ENCODE measurements at regions not wholly inside any gene's neighbourhood (a gene's known extent, or its start where the extent isn't known, plus 50 kb on each side); places are given as distances from the start of the nearest gene placed in this dataset.

DNA sequence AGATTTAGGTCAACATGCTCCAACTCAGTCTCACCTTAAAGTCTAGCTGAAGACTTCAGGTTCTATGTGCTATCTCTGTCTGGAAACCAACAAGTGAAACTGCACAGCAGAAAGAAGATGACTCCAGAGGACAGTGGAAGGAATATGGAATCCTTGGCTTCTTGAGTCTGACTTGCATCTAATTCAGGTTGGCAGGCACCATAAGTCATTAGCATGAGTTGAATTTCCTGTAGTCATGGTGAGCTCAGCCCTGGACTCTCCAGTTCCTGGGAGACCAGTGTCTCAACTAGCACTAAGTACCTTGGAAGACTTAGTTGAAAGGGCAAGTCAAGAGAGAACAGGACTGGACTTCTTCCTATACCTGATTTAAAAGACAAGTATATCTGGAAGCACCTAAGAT is 129.7 kb downstream of the DTWD1 start:
- no peak for TF ChIP-seq CREB1 (IDR thresholded peaks at IDR 0.05; ENCODE audit: low read depth)
- no peak for TF ChIP-seq MAX (IDR thresholded peaks at IDR 0.05)
- no peak for TF ChIP-seq USF1 (IDR thresholded peaks at IDR 0.05)

DNA sequence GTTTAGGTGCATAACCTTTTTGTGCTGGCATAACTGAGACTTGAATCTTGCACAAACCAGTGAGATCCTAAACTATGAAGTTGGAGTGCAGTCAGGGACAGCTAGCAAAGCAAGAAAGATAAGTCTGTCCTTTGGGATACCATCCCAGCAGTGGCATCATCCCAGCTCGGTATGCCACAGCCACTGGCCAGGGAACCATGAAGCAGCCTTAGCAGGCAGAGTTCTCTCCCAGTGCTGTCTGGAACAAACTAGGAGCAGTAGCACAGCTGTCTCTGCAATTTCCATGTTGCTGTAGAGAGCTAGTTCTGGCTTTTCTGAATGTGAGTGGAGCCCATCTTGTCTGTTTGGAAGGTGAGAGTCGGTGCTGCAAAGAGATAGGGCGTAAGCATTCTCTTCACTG is 130.3 kb downstream of the DTWD1 start:
- TF ChIP-seq NFIC (IDR thresholded peaks at IDR 0.05) (no peak), ZBTB7A (IDR thresholded peaks at IDR 0.05; ENCODE audit: low read depth) (no peak), RAD21 (IDR thresholded peaks at IDR 0.05; ENCODE audit: low read depth) (no peak), MAX (IDR thresholded peaks at IDR 0.05) (no peak), EGR1 (IDR thresholded peaks at IDR 0.05) (no peak), CEBPB (IDR thresholded peaks at IDR 0.05) (no peak), FOXM1 (IDR thresholded peaks at IDR 0.05; ENCODE audit: borderline replicate concordance, low read depth) (no peak), REST (IDR thresholded peaks at IDR 0.05; ENCODE audit: low read depth) (no peak), EP300 (IDR thresholded peaks at IDR 0.05; ENCODE audit: borderline replicate concordance) (no peak), CREB1 (IDR thresholded peaks at IDR 0.05; ENCODE audit: low read depth) (no peak), TEAD4 (IDR thresholded peaks at IDR 0.05) (no peak), USF1 (IDR thresholded peaks at IDR 0.05) (no peak), TAF1 (IDR thresholded peaks at IDR 0.05; ENCODE audit: low read depth) (no peak), YY1 (IDR thresholded peaks at IDR 0.05; ENCODE audit: low read depth) (no peak), TCF12 (IDR thresholded peaks at IDR 0.05; ENCODE audit: low read depth) (no peak)

DNA sequence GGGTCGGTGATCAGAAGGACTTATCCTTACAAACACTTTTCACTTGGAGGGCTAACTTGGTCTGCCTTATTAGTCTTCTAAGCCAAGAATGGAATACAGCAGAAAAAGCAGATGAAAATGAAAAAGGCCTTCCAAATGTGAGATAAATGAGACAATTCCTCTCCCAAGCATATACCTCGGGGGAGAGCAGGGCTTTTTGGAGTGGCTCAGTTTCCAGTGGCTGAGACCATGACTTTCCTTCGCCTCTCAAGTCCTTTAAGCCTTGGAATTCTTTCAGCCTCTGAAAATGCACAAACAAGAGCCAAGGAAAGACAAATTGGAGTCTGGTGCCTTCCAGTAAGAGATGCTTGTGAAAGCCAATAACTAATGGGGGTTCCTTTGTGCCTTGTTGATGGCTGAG is 130.9 kb downstream of the DTWD1 start:
- TF ChIP-seq USF1 (IDR thresholded peaks at IDR 0.05) = no peak
- no peak for TF ChIP-seq MAX (IDR thresholded peaks at IDR 0.05)
- TF ChIP-seq CREB1 (IDR thresholded peaks at IDR 0.05; ENCODE audit: low read depth) = no peak
- no peak for TF ChIP-seq EGR1 (IDR thresholded peaks at IDR 0.05)
- no peak for TF ChIP-seq NFIC (IDR thresholded peaks at IDR 0.05)
- TF ChIP-seq REST (IDR thresholded peaks at IDR 0.05; ENCODE audit: low read depth) = no peak

DNA sequence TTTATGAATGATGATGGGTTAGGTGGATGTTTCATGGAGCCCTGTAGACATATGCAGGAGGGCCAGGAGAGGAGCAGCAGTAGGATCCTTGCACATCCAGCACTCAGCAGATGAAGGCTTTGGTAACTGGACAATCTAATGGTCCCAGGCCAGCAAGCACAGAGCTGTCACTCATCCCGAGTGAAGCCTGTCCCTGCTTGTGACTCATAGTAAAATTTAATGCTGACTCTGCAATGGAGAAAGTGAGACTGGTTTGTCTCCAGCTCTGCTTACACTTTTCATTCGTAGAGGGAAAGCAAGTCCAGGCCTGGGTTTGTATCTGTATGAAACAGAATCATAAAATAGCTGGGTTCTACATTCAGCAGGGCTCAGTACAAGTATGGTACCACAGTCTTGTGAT is 131.7 kb downstream of the DTWD1 start:
- TF ChIP-seq CREB1 (IDR thresholded peaks at IDR 0.05; ENCODE audit: low read depth) = no peak
- no peak for TF ChIP-seq CEBPB (IDR thresholded peaks at IDR 0.05)
- TF ChIP-seq REST (IDR thresholded peaks at IDR 0.05; ENCODE audit: low read depth) = no peak
- TF ChIP-seq USF1 (IDR thresholded peaks at IDR 0.05) = no peak
- no peak for TF ChIP-seq RAD21 (IDR thresholded peaks at IDR 0.05; ENCODE audit: low read depth)
- TF ChIP-seq TAF1 (IDR thresholded peaks at IDR 0.05; ENCODE audit: low read depth) = no peak
- no peak for TF ChIP-seq FOXM1 (IDR thresholded peaks at IDR 0.05; ENCODE audit: borderline replicate concordance, low read depth)
- TF ChIP-seq EGR1 (IDR thresholded peaks at IDR 0.05) = no peak
- no peak for TF ChIP-seq TEAD4 (IDR thresholded peaks at IDR 0.05)
